ENCODE measurements at regions not wholly inside any gene's neighbourhood (a gene's known extent, or its start where the extent isn't known, plus 50 kb on each side); places are given as distances from the start of the nearest gene placed in this dataset.
A peak's percentile ranks its signal among the peaks of the same experiment; 100 is the strongest.
"Not testable (repeated sequence)": the region's sequence is repeated elsewhere in the genome, so short reads cannot be mapped to it uniquely, and the experiment has no call there.

GRCh38 chr9:64370344-64370743 is 914.7 kb downstream of the FOXD4L5 start:
- not testable (repeated sequence) for H3K4me1 Mint-ChIP-seq (ENCODE audit: low read depth)

GRCh38 chr9:64369644-64370043 is 915.4 kb downstream of the FOXD4L5 start:
- H3K4me1 Mint-ChIP-seq (ENCODE audit: low read depth); DNase-seq; H3K4me3 Mint-ChIP-seq; H3K9me3 Mint-ChIP-seq; H3K27me3 Mint-ChIP-seq (ENCODE audit: low read depth); H3K36me3 Mint-ChIP-seq (ENCODE audit: insufficient read depth): not testable (repeated sequence)
- peak in 1 of 2 donors; percentile 24 for ATAC-seq

More at GRCh38 chr9:64370344-64370743, 914.7 kb downstream of the FOXD4L5 start:
- not testable (repeated sequence) for H3K36me3 Mint-ChIP-seq (ENCODE audit: insufficient read depth); ATAC-seq; H3K27me3 Mint-ChIP-seq (ENCODE audit: low read depth); H3K4me3 Mint-ChIP-seq; DNase-seq; H3K9me3 Mint-ChIP-seq

GRCh38 chr9:64369114-64369513 is 915.9 kb downstream of the FOXD4L5 start:
- ATAC-seq = peak; percentile 100
- H3K36me3 Mint-ChIP-seq (ENCODE audit: insufficient read depth); H3K9me3 Mint-ChIP-seq; H3K4me1 Mint-ChIP-seq (ENCODE audit: low read depth); H3K4me3 Mint-ChIP-seq; H3K27me3 Mint-ChIP-seq (ENCODE audit: low read depth): not testable (repeated sequence)
- peak; percentile 75 for DNase-seq

- DNase-seq; H3K27me3 Mint-ChIP-seq (ENCODE audit: low read depth); ATAC-seq; H3K9me3 Mint-ChIP-seq; H3K36me3 Mint-ChIP-seq (ENCODE audit: insufficient read depth); H3K4me1 Mint-ChIP-seq (ENCODE audit: low read depth): not testable (repeated sequence)
- peak overlapping the region; percentile 73 for H3K4me3 Mint-ChIP-seq
These were observed 916.4 kb downstream of the FOXD4L5 start for GRCh38 chr9:64368644-64368942.

- H3K4me3 Mint-ChIP-seq = peak overlapping the region; percentile 73
- ATAC-seq; H3K9me3 Mint-ChIP-seq; H3K36me3 Mint-ChIP-seq (ENCODE audit: insufficient read depth); H3K27me3 Mint-ChIP-seq (ENCODE audit: low read depth); H3K4me1 Mint-ChIP-seq (ENCODE audit: low read depth); DNase-seq: not testable (repeated sequence)
These were observed 917.0 kb downstream of the FOXD4L5 start for GRCh38 chr9:64367826-64368643.

All from activated T-cell treated with anti-CD3 and anti-CD28 coated beads, Interleukin-2, amount 50 U/mL, for 4 hours (primary cell).